ENCODE measurements at regions not wholly inside any gene's neighbourhood (a gene's known extent, or its start where the extent isn't known, plus 50 kb on each side); places are given as distances from the start of the nearest gene placed in this dataset.

GRCh38 chr20:12255461-12255970, 337.8 kb downstream of the BTBD3 start:
- no peak for TF ChIP-seq CTCF (IDR thresholded peaks at IDR 0.05)
- TF ChIP-seq POLR2A (IDR thresholded peaks at IDR 0.05) = no peak
